ENCODE measurements at regions not wholly inside any gene's neighbourhood (a gene's known extent, or its start where the extent isn't known, plus 50 kb on each side); places are given as distances from the start of the nearest gene placed in this dataset.

DNA sequence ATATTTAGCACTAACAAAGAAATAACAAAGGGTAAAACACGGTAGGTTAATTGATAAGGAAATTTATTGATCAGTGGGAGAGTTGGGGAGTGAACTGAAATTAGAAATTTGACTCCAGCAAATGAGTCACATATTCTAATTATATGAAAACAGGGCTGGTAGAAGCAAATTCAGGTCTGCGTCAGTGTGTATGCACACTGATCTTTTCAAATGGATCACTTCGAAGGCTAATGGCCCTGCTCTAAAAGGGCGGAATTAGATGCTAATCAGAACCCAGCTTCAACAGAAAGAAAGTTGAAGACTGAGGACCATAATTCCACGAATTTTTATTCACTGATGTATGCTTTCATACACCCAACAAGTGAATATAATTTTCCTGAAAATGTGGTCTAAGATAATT, 762.4 kb upstream of the DPPA4 start:
- no peak for DNase-seq (ENCODE audit: low read depth in 2 of 2)

DNA sequence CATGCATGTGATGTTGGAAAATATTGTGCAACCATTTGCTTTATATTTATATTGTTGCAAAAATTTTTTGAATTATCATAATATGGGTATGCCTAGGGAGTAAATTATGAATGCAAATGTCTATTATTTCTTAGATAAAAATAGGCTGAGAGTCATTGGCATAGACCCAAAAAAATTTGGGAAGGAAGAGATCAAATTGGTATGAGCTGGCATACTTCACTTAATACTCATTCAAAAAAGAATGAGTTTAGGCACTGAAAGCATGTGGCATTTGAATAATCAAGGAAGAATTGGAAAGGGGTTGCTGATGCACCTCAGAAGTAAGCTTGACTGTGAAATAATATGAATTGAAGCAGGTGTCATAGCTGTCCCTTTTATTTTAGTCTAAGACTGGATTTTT, 764.0 kb upstream of the DPPA4 start:
- DNase-seq (ENCODE audit: low read depth in 2 of 2), result no peak

DNA sequence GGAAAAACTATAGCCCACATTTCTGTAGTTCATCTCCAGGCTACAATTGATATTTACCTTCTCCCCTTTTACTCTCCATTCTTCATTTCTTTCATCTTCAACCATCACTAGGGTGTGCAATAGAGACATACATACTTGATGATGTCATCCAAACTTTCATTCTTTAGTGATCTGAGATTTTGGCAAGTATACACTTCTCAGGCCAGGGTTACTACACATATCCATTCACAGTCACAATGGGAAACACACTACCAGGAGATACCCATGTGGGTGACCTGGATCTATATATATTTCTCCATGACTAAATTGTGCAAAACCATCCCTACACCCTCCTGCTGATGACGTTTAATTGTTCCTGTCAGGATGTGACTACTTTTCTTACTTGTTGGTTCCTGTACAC, 769.5 kb upstream of the DPPA4 start:
- DNase-seq (ENCODE audit: low read depth in 2 of 2), result no peak

GRCh38 chr3:110123946-110124345, 786.6 kb upstream of the DPPA4 start:
- no peak for DNase-seq (ENCODE audit: low read depth in 2 of 2)

DNA sequence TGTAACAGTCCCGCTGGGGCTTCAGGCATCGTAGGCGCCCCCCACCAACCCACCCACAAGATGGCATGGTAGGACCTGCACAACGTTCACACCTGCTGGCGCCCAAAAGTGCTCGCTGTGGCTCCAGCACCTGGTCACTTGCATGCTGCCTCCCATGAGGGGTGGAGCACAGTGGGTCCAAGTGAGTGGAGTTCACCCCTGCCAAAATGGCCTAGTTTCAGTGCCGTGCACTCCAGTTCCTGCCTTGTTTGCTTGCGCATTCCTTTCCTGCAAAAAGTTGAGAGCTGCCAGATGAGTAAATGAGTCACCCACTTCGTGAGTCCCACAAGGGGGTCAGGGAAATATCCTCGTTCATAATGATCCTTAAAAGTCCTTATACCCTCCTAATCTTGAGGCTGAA, 788.7 kb upstream of the DPPA4 start:
- no peak for DNase-seq (ENCODE audit: low read depth in 2 of 2)

- DNase-seq (ENCODE audit: low read depth in 2 of 2), result no peak
Observed at GRCh38 chr3:110133971-110134370, 796.6 kb upstream of the DPPA4 start.

DNA sequence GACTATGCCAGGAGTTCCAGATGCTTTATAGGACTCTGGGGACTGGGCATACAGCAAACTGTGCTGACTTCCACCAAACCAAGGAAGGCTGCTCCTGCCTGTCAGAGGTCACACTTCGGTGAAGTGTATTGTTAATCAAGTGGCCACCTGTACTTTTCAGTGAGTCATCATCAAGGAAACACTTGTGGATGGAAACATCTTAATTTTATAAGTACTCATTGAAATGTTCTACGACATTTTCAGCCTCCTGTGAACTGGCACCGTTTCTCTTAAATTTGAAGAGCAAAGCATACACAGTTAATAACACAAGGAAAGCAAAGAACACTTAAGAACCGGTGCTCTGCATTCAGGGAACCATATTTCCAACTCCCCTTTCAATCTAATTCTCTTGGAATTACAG, 801.7 kb upstream of the DPPA4 start:
- no peak for DNase-seq (ENCODE audit: low read depth in 2 of 2)

DNA sequence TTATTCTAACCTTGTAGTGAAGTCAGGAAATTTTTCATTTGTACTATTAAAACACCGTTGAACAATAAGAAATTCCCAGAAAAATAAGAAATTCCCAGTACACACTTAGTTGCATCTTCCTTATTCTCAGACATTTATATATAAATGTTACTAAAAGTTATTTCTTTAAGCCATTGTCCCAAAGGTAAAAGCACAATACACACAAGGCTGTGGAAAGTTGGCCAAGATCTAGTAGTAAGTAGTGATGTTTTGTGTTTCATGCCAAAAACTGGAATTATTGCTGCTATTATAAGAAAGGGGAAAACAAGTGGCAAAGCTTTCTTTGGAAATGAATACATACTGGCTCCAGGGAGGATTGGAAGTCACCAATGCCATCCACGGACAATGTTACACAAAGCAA, 802.5 kb upstream of the DPPA4 start:
- DNase-seq (ENCODE audit: low read depth in 2 of 2), result no peak

GRCh38 chr3:110149763-110150162, 812.4 kb upstream of the DPPA4 start:
- no peak for DNase-seq (ENCODE audit: low read depth in 2 of 2)

GRCh38 chr3:110157221-110157620, 819.9 kb upstream of the DPPA4 start:
- DNase-seq (ENCODE audit: low read depth in 2 of 2), result no peak

DNA sequence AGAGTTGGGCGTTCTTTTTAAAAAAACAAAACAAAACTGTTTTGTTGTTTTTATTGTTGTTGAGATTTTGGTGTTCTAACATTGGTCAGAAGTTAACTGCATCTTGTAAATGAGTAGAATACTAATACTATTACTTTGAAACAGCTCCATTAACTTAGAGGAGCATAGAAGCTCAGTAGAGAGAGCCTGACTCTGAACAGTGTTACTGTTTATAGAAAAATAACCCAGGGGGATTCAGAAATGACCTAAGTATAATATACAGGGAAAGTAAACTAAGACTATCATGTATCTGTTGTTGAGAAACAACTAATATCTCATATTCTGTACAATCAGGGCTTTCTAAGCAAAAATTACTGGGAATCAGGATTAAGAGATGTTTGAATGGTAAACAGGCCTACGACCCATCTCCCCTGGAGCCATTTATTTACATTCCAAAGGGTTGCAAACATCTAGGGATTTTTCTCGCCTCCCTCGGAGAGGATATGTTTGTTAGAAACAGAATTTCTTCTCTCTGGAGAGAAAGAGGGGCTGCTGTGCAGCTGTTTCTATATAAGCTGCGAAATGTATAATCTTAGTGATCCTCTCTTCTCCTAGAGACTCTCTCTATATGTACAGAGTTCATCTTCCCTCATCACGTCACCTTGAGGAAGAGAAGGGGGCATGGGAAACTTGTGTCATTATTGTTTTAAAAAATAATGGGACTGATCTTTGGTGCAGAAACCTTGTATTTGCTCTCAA, 827.5 kb upstream of the DPPA4 start:
- no peak for DNase-seq (ENCODE audit: low read depth in 2 of 2)

DNA sequence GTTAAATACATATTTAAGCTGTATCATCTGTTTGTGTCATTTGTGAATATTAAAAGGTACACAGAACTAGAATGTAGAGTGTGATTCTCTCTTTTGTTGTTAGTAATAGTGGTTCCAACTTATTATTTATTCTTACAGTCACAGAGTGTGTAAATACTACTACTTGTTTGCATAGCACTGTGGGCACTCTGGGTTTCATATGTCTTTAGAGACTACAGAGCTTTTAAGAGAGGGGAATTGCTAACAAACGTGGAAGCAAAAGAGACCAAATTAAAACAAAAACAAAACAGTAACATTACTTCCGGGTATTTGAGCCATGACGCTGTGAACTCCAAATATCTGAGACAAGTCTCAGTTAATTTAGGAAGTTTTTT, 828.0 kb upstream of the DPPA4 start:
- no peak for DNase-seq (ENCODE audit: low read depth in 2 of 2)

DNA sequence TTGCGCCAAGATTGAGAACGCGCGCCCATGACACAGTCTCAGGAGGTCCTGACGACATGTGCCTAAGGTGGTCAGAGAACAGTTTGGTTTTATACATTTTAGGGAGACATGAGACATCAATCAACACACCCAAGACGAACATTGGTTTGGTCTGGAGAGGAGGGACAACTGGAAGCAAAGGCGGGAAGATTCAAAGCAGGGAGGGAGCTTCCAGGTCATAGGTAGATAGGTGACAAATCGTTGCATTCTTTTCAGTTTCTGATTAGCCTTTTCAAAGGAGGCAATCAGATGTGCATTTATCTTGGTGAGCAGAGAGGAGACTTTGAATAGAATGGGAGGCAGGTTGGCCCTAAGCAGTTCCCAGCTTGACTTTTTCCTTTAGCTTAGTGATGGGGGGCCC, 828.4 kb upstream of the DPPA4 start:
- DNase-seq (ENCODE audit: low read depth in 2 of 2), result no peak

DNA sequence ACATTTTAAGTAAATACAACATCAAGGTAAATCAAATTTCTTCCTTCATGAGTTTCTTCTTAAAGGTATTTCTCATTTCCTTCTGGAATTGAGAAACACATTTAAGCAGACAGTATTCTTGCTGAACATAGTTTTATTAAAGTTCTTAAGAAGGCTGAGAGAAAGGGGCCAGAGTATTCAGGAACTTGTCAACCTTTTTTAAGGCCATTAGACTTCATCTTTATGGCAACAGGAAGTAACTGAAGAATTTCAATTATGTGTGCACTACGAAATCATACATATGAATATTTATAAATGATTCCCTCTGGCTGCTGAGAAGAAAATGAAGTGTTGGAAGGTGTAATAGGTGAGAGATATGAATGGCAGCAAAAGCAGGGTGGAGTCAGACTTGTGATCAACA, 829.4 kb upstream of the DPPA4 start:
- no peak for DNase-seq (ENCODE audit: low read depth in 2 of 2)

DNA sequence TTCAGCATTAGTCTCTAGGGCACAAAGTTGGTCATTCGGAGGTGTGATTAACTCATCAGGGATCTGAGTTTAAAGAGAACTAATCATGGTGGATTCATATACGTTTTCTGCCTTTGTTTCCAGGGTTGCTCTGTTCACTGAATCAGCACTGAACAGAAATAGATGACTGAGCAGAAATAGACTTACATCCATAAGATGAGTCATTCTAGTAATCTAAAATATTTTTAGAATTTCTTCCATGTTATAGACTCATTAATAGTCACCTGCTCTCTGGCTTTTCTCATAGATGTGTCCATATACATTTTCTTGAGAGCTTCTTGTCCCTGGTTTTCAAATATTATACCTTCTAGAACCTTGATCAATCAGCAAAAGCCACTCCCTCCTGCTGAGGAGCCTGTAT, 837.6 kb upstream of the DPPA4 start:
- DNase-seq (ENCODE audit: low read depth in 2 of 2), result no peak

GRCh38 chr3:110178965-110179364, 841.6 kb upstream of the DPPA4 start:
- no peak for DNase-seq (ENCODE audit: low read depth in 2 of 2)

- DNase-seq (ENCODE audit: low read depth in 2 of 2), result no peak
Observed at GRCh38 chr3:110180733-110181132, 843.4 kb upstream of the DPPA4 start.

GRCh38 chr3:110181226-110181625, 843.9 kb upstream of the DPPA4 start:
- DNase-seq (ENCODE audit: low read depth in 2 of 2), result no peak

- DNase-seq (ENCODE audit: low read depth in 2 of 2), result no peak
Observed at GRCh38 chr3:110184536-110184935, 847.2 kb upstream of the DPPA4 start.

DNA sequence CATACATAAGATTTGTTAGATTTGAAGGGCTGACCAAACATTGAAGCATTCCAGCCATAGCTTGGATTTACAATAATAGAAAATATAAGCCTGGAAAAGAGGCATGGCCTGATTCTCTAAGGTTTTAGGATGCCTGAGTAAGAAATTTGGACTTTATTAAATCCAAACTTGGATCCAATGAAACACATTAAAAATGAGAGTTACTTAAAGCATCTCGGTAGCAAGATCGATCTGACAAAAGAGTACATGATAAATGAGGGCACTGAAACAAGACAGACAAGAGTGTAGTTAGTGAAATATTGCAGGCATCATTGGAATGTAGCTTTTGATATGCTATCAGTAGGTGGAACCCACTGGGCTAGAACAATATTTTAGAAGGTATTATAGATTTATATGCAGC, 855.7 kb upstream of the DPPA4 start:
- no peak for DNase-seq (ENCODE audit: low read depth in 2 of 2)

- DNase-seq (ENCODE audit: low read depth in 2 of 2), result no peak
Observed at GRCh38 chr3:110198717-110199587, 861.6 kb upstream of the DPPA4 start.

DNA sequence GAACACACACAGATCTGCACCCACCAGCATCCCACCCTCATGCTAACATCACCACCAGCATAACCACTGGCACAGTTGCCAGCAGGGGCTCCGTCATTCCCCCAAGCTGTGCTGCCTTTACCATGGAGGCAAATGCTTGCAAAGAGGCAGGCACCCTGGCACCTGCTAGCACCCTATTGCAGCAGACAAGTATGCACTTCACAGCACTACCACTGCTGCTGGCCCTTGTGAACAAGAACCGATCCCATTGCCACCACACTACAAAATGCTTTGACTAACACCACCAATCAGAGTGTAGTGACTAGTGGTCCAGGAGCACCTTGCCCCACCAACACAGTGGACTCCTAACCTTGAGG, 862.2 kb upstream of the DPPA4 start:
- no peak for DNase-seq (ENCODE audit: low read depth in 2 of 2)

- DNase-seq (ENCODE audit: low read depth in 2 of 2), result no peak
Observed at GRCh38 chr3:110210086-110210660, 861.4 kb upstream of the NECTIN3 start.

Data from stimulated activated CD4-positive, alpha-beta T cell treated with anti-CD3 and anti-CD28 coated beads, Interleukin-15, amount 100 ng/mL, for 48 hours (primary cell).